HG02970 (cell line): ENCODE measurements at regions not wholly inside any gene's neighbourhood (a gene's known extent, or its start where the extent isn't known, plus 50 kb on each side); places are given as distances from the start of the nearest gene placed in this dataset.

Source experiments
- ATAC-seq: cut with Tn5 transposase; IDR thresholded peaks from one replicate; pipeline ENCODE4 v1.9.1; 2021; ENCODE audit warnings: mild to moderate bottlenecking, moderate library complexity, moderate number of reproducible peaks; ENCODE audit not compliant: unreplicated experiment, low FRiP score

- ATAC-seq: no peak
Observed at GRCh38 chr13:106246666-106247188, 288.7 kb downstream of the EFNB2 start.

GRCh38 chr13:106246242-106246641 lies 289.2 kb downstream of the EFNB2 start:
- no peak for ATAC-seq

- no peak for ATAC-seq
Observed at GRCh38 chr13:106243011-106243565, 292.4 kb downstream of the EFNB2 start.

- no peak for ATAC-seq
Observed at GRCh38 chr13:106241974-106242953, 293.2 kb downstream of the EFNB2 start.

- ATAC-seq: no peak
Observed at GRCh38 chr13:106238690-106239089, 296.8 kb downstream of the EFNB2 start.

GRCh38 chr13:106234636-106235035 lies 300.8 kb downstream of the EFNB2 start:
- no peak for ATAC-seq

- no peak for ATAC-seq
Observed at GRCh38 chr13:106233134-106233735, 302.2 kb downstream of the EFNB2 start.

GRCh38 chr13:106232681-106233080 lies 302.8 kb downstream of the EFNB2 start:
- ATAC-seq: no peak

GRCh38 chr13:106230450-106230849 lies 305.0 kb downstream of the EFNB2 start:
- no peak for ATAC-seq

GRCh38 chr13:106225126-106225525 lies 310.3 kb downstream of the EFNB2 start:
- ATAC-seq: no peak

GRCh38 chr13:106220211-106220610 lies 315.3 kb downstream of the EFNB2 start:
- ATAC-seq: no peak

- ATAC-seq: no peak
Observed at GRCh38 chr13:106213028-106213757, 322.3 kb downstream of the EFNB2 start.

GRCh38 chr13:106212386-106213010 lies 323.0 kb downstream of the EFNB2 start:
- no peak for ATAC-seq

- ATAC-seq: no peak
Observed at GRCh38 chr13:106210324-106210723, 325.1 kb downstream of the EFNB2 start.

GRCh38 chr13:106205871-106206270 lies 329.6 kb downstream of the EFNB2 start:
- ATAC-seq: no peak

GRCh38 chr13:106197496-106197895 lies 338.0 kb downstream of the EFNB2 start:
- no peak for ATAC-seq

- no peak for ATAC-seq
Observed at GRCh38 chr13:106187501-106188095, 347.9 kb downstream of the EFNB2 start.

GRCh38 chr13:106187101-106187500 lies 348.4 kb downstream of the EFNB2 start:
- ATAC-seq: no peak

GRCh38 chr13:106186366-106187030 lies 349.0 kb downstream of the EFNB2 start:
- ATAC-seq: no peak
